ENCODE measurements at regions not wholly inside any gene's neighbourhood (a gene's known extent, or its start where the extent isn't known, plus 50 kb on each side); places are given as distances from the start of the nearest gene placed in this dataset.
"Not testable (repeated sequence)": the region's sequence is repeated elsewhere in the genome, so short reads cannot be mapped to it uniquely, and the experiment has no call there.

- TF ChIP-seq CTCF (conservative IDR thresholded peaks at IDR 0.05; ENCODE audit: low read depth, low read length): no peak
- no peak for DNase-seq (ENCODE audit: low read depth)
- no peak overlapping the region for H3K4me3 ChIP-seq (ENCODE audit: low read depth, low read length)
These were observed 60.7 kb upstream of the URI1 start for GRCh38 chr19:29881386-29881785.

- no peak for TF ChIP-seq CTCF (conservative IDR thresholded peaks at IDR 0.05; ENCODE audit: low read depth, low read length)
These were observed 59.3 kb upstream of the URI1 start for GRCh38 chr19:29882719-29883105.

GRCh38 chr19:29884044-29884443, 58.0 kb upstream of the URI1 start:
- no peak for DNase-seq (ENCODE audit: low read depth)
- H3K4me3 ChIP-seq (ENCODE audit: low read depth, low read length): no peak overlapping the region
- no peak for TF ChIP-seq CTCF (conservative IDR thresholded peaks at IDR 0.05; ENCODE audit: low read depth, low read length)

More at GRCh38 chr19:29882719-29883105, 59.3 kb upstream of the URI1 start:
- H3K4me3 ChIP-seq (ENCODE audit: low read depth, low read length): no peak overlapping the region
- DNase-seq (ENCODE audit: low read depth): no peak

- H3K4me3 ChIP-seq (ENCODE audit: low read depth, low read length): no peak overlapping the region
- DNase-seq (ENCODE audit: low read depth): no peak
These were observed 57.6 kb upstream of the URI1 start for GRCh38 chr19:29884466-29884865.

GRCh38 chr19:29886106-29886505, 55.9 kb upstream of the URI1 start:
- not testable (repeated sequence) for H3K4me3 ChIP-seq (ENCODE audit: low read depth, low read length); DNase-seq (ENCODE audit: low read depth)

More at GRCh38 chr19:29884466-29884865, 57.6 kb upstream of the URI1 start:
- no peak for TF ChIP-seq CTCF (conservative IDR thresholded peaks at IDR 0.05; ENCODE audit: low read depth, low read length)

GRCh38 chr19:29886586-29886985, 55.5 kb upstream of the URI1 start:
- no peak for TF ChIP-seq CTCF (conservative IDR thresholded peaks at IDR 0.05; ENCODE audit: low read depth, low read length)
- no peak for DNase-seq (ENCODE audit: low read depth)
- no peak overlapping the region for H3K4me3 ChIP-seq (ENCODE audit: low read depth, low read length)

- peak; percentile 22 for DNase-seq (ENCODE audit: low read depth)
- H3K4me3 ChIP-seq (ENCODE audit: low read depth, low read length): no peak overlapping the region
- no peak for TF ChIP-seq CTCF (conservative IDR thresholded peaks at IDR 0.05; ENCODE audit: low read depth, low read length)
These were observed 54.6 kb upstream of the URI1 start for GRCh38 chr19:29887442-29887855.

- DNase-seq (ENCODE audit: low read depth); H3K4me3 ChIP-seq (ENCODE audit: low read depth, low read length): not testable (repeated sequence)
These were observed 54.0 kb upstream of the URI1 start for GRCh38 chr19:29888047-29888446.

All from choroid plexus epithelial cell (primary cell).